ENCODE measurements at regions not wholly inside any gene's neighbourhood (a gene's known extent, or its start where the extent isn't known, plus 50 kb on each side); places are given as distances from the start of the nearest gene placed in this dataset.

- Mint-ChIP-seq H3K36me3 (no peaks in the 10 kb centered on the region), H3K4me3 (no peak overlapping the region), H3K27me3 (peaks cover 4% of the 10 kb centered on the region in 2 donors), H3K27ac (no peak overlapping the region), H3K4me1 (no peaks in the 10 kb centered on the region), H3K9me3 (peaks cover 0 to 2% (median 0%) of the 10 kb centered on the region in 8 donors)
- intact Hi-C loops (cut with micrococcal nuclease) = no loop called here
- no peak overlapping the region for H3K4me3 ChIP-seq (ENCODE audit: low read length in 2 of 2)
- ChIA-PET POLR2A (ENCODE audit: partially characterized antibody) (no interaction called here), CTCF (ENCODE audit: partially characterized antibody) (no interaction called here)
- no peaks in the 10 kb centered on the region for H3K27me3 ChIP-seq (ENCODE audit: insufficient read depth, low read length)
- H3K4me1 ChIP-seq (ENCODE audit: insufficient read depth, low read length) = no peaks in the 10 kb centered on the region
- H3K9me3 ChIP-seq (ENCODE audit: control insufficient read depth in 1 of 2, low read length in 2 of 2) = no peaks in the 10 kb centered on the region
- DNase-seq = no peak
- H3K36me3 ChIP-seq (ENCODE audit: insufficient read depth, low read length) = no peaks in the 10 kb centered on the region
- no peak overlapping the region for H3K27ac ChIP-seq (ENCODE audit: low read depth, low read length)
Observed at GRCh38 chr1:199843861-199844260, 183.6 kb upstream of the NR5A2 start.

- no peaks in the 10 kb centered on the region for H3K4me1 Mint-ChIP-seq
- H3K36me3 ChIP-seq (ENCODE audit: insufficient read depth, low read length) = no peaks in the 10 kb centered on the region
- H3K27me3 Mint-ChIP-seq = peaks cover 5% of the 10 kb centered on the region in 2 donors
- H3K4me3 ChIP-seq (ENCODE audit: low read length in 2 of 2) = no peak overlapping the region
- no peaks in the 10 kb centered on the region for H3K9me3 Mint-ChIP-seq
- H3K27ac Mint-ChIP-seq = no peak overlapping the region
- ChIA-PET CTCF (ENCODE audit: partially characterized antibody) (no interaction called here), POLR2A (ENCODE audit: partially characterized antibody) (no interaction called here)
- H3K36me3 Mint-ChIP-seq = no peaks in the 10 kb centered on the region
- H3K4me1 ChIP-seq (ENCODE audit: insufficient read depth, low read length) = no peaks in the 10 kb centered on the region
- intact Hi-C loops (cut with micrococcal nuclease) = no loop called here
- no peaks in the 10 kb centered on the region for H3K27me3 ChIP-seq (ENCODE audit: insufficient read depth, low read length)
- no peak overlapping the region for H3K4me3 Mint-ChIP-seq
- no peak overlapping the region for H3K27ac ChIP-seq (ENCODE audit: low read depth, low read length)
- DNase-seq = no peak
- H3K9me3 ChIP-seq (ENCODE audit: control insufficient read depth in 1 of 2, low read length in 2 of 2) = no peaks in the 10 kb centered on the region
Observed at GRCh38 chr1:199847021-199847420, 180.5 kb upstream of the NR5A2 start.

GRCh38 chr1:199851439-199852140, 175.9 kb upstream of the NR5A2 start:
- Mint-ChIP-seq H3K9me3 (no peaks in the 10 kb centered on the region), H3K36me3 (no peaks in the 10 kb centered on the region), H3K4me3 (no peak overlapping the region), H3K27me3 (peaks cover 5 to 7% of the 10 kb centered on the region in 2 donors), H3K27ac (no peak overlapping the region), H3K4me1 (no peaks in the 10 kb centered on the region)
- Histone ChIP-seq H3K4me1 (ENCODE audit: insufficient read depth, low read length) (no peaks in the 10 kb centered on the region), H3K27me3 (ENCODE audit: insufficient read depth, low read length) (no peaks in the 10 kb centered on the region), H3K9me3 (ENCODE audit: control insufficient read depth in 1 of 2, low read length in 2 of 2) (no peaks in the 10 kb centered on the region), H3K4me3 (ENCODE audit: low read length in 2 of 2) (no peak overlapping the region), H3K27ac (ENCODE audit: low read depth, low read length) (no peak overlapping the region), H3K36me3 (ENCODE audit: insufficient read depth, low read length) (no peaks in the 10 kb centered on the region)
- intact Hi-C loops (cut with micrococcal nuclease) = no loop called here
- ChIA-PET POLR2A (ENCODE audit: partially characterized antibody) (no interaction called here), CTCF (ENCODE audit: partially characterized antibody) (no interaction called here)
- no peak for DNase-seq

- Histone ChIP-seq H3K9me3 (ENCODE audit: control insufficient read depth in 1 of 2, low read length in 2 of 2) (no peaks in the 10 kb centered on the region), H3K27ac (ENCODE audit: low read depth, low read length) (no peak overlapping the region), H3K36me3 (ENCODE audit: insufficient read depth, low read length) (no peaks in the 10 kb centered on the region), H3K4me1 (ENCODE audit: insufficient read depth, low read length) (no peaks in the 10 kb centered on the region), H3K4me3 (ENCODE audit: low read length in 2 of 2) (no peak overlapping the region), H3K27me3 (ENCODE audit: insufficient read depth, low read length) (no peaks in the 10 kb centered on the region)
- ChIA-PET POLR2A (ENCODE audit: partially characterized antibody) (no interaction called here), CTCF (ENCODE audit: partially characterized antibody) (no interaction called here)
- Mint-ChIP-seq H3K4me1 (peaks cover 0 to 5% (median 3%) of the 10 kb centered on the region in 4 donors), H3K9me3 (peaks cover 0 to 2% (median 0%) of the 10 kb centered on the region in 8 donors), H3K27ac (no peak overlapping the region), H3K4me3 (no peak overlapping the region), H3K27me3 (peaks cover 4 to 10% of the 10 kb centered on the region in 2 donors), H3K36me3 (no peaks in the 10 kb centered on the region)
- no peak for DNase-seq
- intact Hi-C loops (cut with micrococcal nuclease) = no loop called here
Observed at GRCh38 chr1:199854686-199855321, 172.7 kb upstream of the NR5A2 start.

GRCh38 chr1:199855580-199855979, 171.9 kb upstream of the NR5A2 start:
- no peaks in the 10 kb centered on the region for H3K27me3 ChIP-seq (ENCODE audit: insufficient read depth, low read length)
- Mint-ChIP-seq H3K4me1 (peaks cover 0 to 5% (median 3%) of the 10 kb centered on the region in 4 donors), H3K27me3 (peaks cover 4 to 8% of the 10 kb centered on the region in 2 donors), H3K36me3 (no peaks in the 10 kb centered on the region), H3K9me3 (peaks cover 0 to 2% (median 0%) of the 10 kb centered on the region in 8 donors), H3K4me3 (no peak overlapping the region), H3K27ac (no peak overlapping the region)
- no peaks in the 10 kb centered on the region for H3K9me3 ChIP-seq (ENCODE audit: control insufficient read depth in 1 of 2, low read length in 2 of 2)
- H3K4me1 ChIP-seq (ENCODE audit: insufficient read depth, low read length) = no peaks in the 10 kb centered on the region
- ChIA-PET POLR2A (ENCODE audit: partially characterized antibody) (no interaction called here), CTCF (ENCODE audit: partially characterized antibody) (no interaction called here)
- no peaks in the 10 kb centered on the region for H3K36me3 ChIP-seq (ENCODE audit: insufficient read depth, low read length)
- H3K27ac ChIP-seq (ENCODE audit: low read depth, low read length) = no peak overlapping the region
- no peak overlapping the region for H3K4me3 ChIP-seq (ENCODE audit: low read length in 2 of 2)
- intact Hi-C loops (cut with micrococcal nuclease) = no loop called here
- no peak for DNase-seq

GRCh38 chr1:199856216-199856780, 171.2 kb upstream of the NR5A2 start:
- Histone ChIP-seq H3K36me3 (ENCODE audit: insufficient read depth, low read length) (no peaks in the 10 kb centered on the region), H3K27ac (ENCODE audit: low read depth, low read length) (no peak overlapping the region), H3K27me3 (ENCODE audit: insufficient read depth, low read length) (no peaks in the 10 kb centered on the region), H3K9me3 (ENCODE audit: control insufficient read depth in 1 of 2, low read length in 2 of 2) (no peaks in the 10 kb centered on the region), H3K4me1 (ENCODE audit: insufficient read depth, low read length) (no peaks in the 10 kb centered on the region), H3K4me3 (ENCODE audit: low read length in 2 of 2) (no peak overlapping the region)
- Mint-ChIP-seq H3K4me1 (peaks cover 0 to 5% (median 3%) of the 10 kb centered on the region in 4 donors), H3K9me3 (peaks cover 0 to 2% (median 0%) of the 10 kb centered on the region in 8 donors), H3K27ac (no peak overlapping the region), H3K4me3 (no peak overlapping the region), H3K36me3 (no peaks in the 10 kb centered on the region), H3K27me3 (peaks cover 5 to 8% of the 10 kb centered on the region in 2 donors)
- intact Hi-C loops (cut with micrococcal nuclease) = no loop called here
- no peak for DNase-seq
- ChIA-PET CTCF (ENCODE audit: partially characterized antibody) (no interaction called here), POLR2A (ENCODE audit: partially characterized antibody) (no interaction called here)

- Mint-ChIP-seq H3K9me3 (peaks cover 0 to 2% (median 0%) of the 10 kb centered on the region in 8 donors), H3K4me1 (peaks cover 0 to 5% (median 3%) of the 10 kb centered on the region in 4 donors), H3K27ac (no peak overlapping the region), H3K4me3 (no peak overlapping the region), H3K27me3 (peaks cover 6 to 10% of the 10 kb centered on the region in 2 donors), H3K36me3 (no peaks in the 10 kb centered on the region)
- Histone ChIP-seq H3K36me3 (ENCODE audit: insufficient read depth, low read length) (no peaks in the 10 kb centered on the region), H3K27me3 (ENCODE audit: insufficient read depth, low read length) (no peaks in the 10 kb centered on the region), H3K4me1 (ENCODE audit: insufficient read depth, low read length) (no peaks in the 10 kb centered on the region), H3K27ac (ENCODE audit: low read depth, low read length) (no peak overlapping the region), H3K4me3 (ENCODE audit: low read length in 2 of 2) (no peak overlapping the region), H3K9me3 (ENCODE audit: control insufficient read depth in 1 of 2, low read length in 2 of 2) (no peaks in the 10 kb centered on the region)
- intact Hi-C loops (cut with micrococcal nuclease) = no loop called here
- ChIA-PET CTCF (ENCODE audit: partially characterized antibody) (no interaction called here), POLR2A (ENCODE audit: partially characterized antibody) (no interaction called here)
- DNase-seq = no peak
Observed at GRCh38 chr1:199857108-199857507, 170.4 kb upstream of the NR5A2 start.
